PC-9 (cell line): ENCODE measurements at regions not wholly inside any gene's neighbourhood (a gene's known extent, or its start where the extent isn't known, plus 50 kb on each side); places are given as distances from the start of the nearest gene placed in this dataset.
"Not testable (repeated sequence)": the region's sequence is repeated elsewhere in the genome, so short reads cannot be mapped to it uniquely, and the experiment has no call there.

ENCODE experiments used
- BruUV-seq: library from RNA; stranded (reverse); fragments of 400-500 nt; replicated peaks from 2 replicates; lab custom pipeline; 2021; lab: Mats Ljungman, UMichigan
- CTCF ChIA-PET: fragments of 300-600 bp; sonication (Branson Sonifier 250); formaldehyde crosslinking; loops from one replicate; lab custom pipeline; 2022; ENCODE audit warnings: antibody characterized with exemption; lab: Charles Lee
- POLR2A ChIA-PET: fragments of 300-600 bp; sonication (Branson Sonifier 250); formaldehyde crosslinking; loops from one replicate; lab custom pipeline; 2022; ENCODE audit warnings: antibody characterized with exemption; ENCODE audit not compliant: unreplicated experiment; lab: Charles Lee
- DNase-seq, 2 experiments: peaks; one replicate each; pipeline versions ENCODE4 v3.0.0 to v3.0.0-alpha.2; 2015 to 2022; ENCODE audit warnings: mixed read lengths in 1 of 2
- H2AFZ ChIP-seq: fragments of 200-600 bp; sonication (generic); 2 replicates; pipeline ENCODE4 v1.8.1; 2017; ENCODE audit warnings: antibody characterized with exemption
- H3F3A ChIP-seq: fragments of 200-600 bp; sonication (generic); 2 replicates; pipeline ENCODE4 v1.8.1; 2017; ENCODE audit warnings: antibody characterized with exemption, mild to moderate bottlenecking, low read depth; ENCODE audit not compliant: insufficient read depth
- H3K27ac ChIP-seq: fragments of 200-600 bp; sonication (generic); 2 replicates; pipeline ENCODE4 v1.6.1; 2016; ENCODE audit warnings: mixed run types
- H3K27me3 ChIP-seq: fragments of 200-600 bp; sonication (generic); 2 replicates; pipeline ENCODE4 v1.6.1; 2016; ENCODE audit warnings: low read depth, mixed run types; ENCODE audit not compliant: insufficient read depth
- H3K36me3 ChIP-seq: fragments of 200-600 bp; sonication (generic); 2 replicates; pipeline ENCODE4 v1.6.1; 2016; ENCODE audit warnings: low read depth, mixed run types
- H3K4me1 ChIP-seq: fragments of 200-600 bp; sonication (generic); replicated peaks from 2 replicates; pipeline ENCODE4 v1.6.1; 2016; ENCODE audit warnings: mixed run types; ENCODE audit not compliant: insufficient read depth
- H3K4me2 ChIP-seq: fragments of 200-600 bp; sonication (generic); 2 replicates; pipeline ENCODE4 v1.6.1; 2017; ENCODE audit warnings: mixed run types
- H3K4me3 ChIP-seq: fragments of 200-600 bp; sonication (generic); 2 replicates; pipeline ENCODE4 v1.6.1; 2016; ENCODE audit warnings: mixed run types
- H3K79me2 ChIP-seq: fragments of 200-600 bp; sonication (generic); 2 replicates; pipeline ENCODE4 v1.6.1; 2017; ENCODE audit warnings: low read depth, mixed run types
- H3K9me2 ChIP-seq: fragments of 200-600 bp; sonication (generic); 2 replicates; pipeline ENCODE4 v1.8.1; 2017; ENCODE audit warnings: mild to moderate bottlenecking; ENCODE audit not compliant: insufficient read depth
- H3K9me3 ChIP-seq: fragments of 200-600 bp; sonication (generic); 2 replicates; pipeline ENCODE4 v1.8.1; 2016; ENCODE audit warnings: low read depth; ENCODE audit not compliant: insufficient read depth
- H4K20me1 ChIP-seq: fragments of 200-600 bp; sonication (generic); 2 replicates; pipeline ENCODE4 v1.8.1; 2017; ENCODE audit not compliant: insufficient read depth
- intact Hi-C: fragments of 100-400 bp; cut with micrococcal nuclease; formaldehyde crosslinking; loops from one replicate; pipeline ENCODE4 v1.10.0; 2022; ENCODE audit not compliant: unreplicated experiment
- TF ChIP-seq, protein P1 (sequence below): fragments of 200-600 bp; sonication (generic); conservative IDR thresholded peaks from 2 replicates; pipeline ENCODE4 v1.6.1; 2017; ENCODE audit warnings: mixed run types, antibody characterized with exemption, mild to moderate bottlenecking, moderate library complexity

DNA sequence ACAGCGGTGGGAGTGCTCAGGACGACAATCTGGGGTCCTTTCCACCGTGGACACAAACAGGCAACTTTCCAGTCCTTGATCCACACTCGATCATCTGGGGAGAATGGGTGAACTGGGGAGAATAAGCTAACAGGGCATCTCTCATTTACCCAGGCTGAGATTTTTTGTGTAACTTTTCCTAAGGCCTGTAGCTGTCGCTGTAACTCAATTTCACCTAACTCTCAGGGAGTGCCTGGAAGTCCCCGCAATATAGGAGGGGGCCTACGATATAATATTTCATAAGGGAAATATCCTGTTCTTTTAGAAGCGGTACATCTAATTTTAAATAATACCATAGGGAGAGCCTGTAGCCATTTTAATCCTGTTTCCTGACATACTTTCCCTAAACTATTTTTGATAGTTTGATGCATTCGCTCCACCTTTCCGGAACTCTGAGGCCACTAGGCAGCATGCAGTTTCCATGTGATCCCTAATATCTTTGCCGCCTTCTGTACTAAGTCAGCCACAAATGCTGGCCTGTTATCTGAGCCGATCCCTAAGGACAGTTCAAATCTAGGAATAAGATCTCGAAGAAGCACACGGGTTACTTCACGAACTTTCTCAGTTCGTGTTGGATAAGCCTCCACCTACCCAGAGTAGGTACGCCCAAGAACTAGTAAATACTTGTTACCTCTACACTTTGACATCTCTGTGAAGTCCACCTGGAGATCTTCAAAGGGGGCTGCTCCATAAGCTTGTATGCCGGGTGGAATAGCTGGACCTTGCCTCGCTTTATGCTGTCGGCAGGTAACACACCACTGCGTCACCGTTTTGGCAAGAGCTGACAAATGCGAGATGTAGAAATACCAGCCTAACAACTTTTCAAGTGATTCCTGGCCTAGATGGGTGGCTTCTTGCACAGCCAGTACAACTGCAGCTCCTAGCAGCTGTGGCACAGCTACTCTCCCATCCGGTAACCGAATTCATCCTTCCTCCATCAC is 155.7 kb downstream of the UNC93B1 start:
- BruUV-seq, H3K9me3 ChIP-seq, H3K4me1 ChIP-seq, H2AFZ ChIP-seq, H3K79me2 ChIP-seq, H3K36me3 ChIP-seq, H3K9me2 ChIP-seq, H4K20me1 ChIP-seq, H3F3A ChIP-seq, H3K27ac ChIP-seq, POLR2A ChIA-PET: not testable (repeated sequence)
- TF ChIP-seq, protein P1, sequence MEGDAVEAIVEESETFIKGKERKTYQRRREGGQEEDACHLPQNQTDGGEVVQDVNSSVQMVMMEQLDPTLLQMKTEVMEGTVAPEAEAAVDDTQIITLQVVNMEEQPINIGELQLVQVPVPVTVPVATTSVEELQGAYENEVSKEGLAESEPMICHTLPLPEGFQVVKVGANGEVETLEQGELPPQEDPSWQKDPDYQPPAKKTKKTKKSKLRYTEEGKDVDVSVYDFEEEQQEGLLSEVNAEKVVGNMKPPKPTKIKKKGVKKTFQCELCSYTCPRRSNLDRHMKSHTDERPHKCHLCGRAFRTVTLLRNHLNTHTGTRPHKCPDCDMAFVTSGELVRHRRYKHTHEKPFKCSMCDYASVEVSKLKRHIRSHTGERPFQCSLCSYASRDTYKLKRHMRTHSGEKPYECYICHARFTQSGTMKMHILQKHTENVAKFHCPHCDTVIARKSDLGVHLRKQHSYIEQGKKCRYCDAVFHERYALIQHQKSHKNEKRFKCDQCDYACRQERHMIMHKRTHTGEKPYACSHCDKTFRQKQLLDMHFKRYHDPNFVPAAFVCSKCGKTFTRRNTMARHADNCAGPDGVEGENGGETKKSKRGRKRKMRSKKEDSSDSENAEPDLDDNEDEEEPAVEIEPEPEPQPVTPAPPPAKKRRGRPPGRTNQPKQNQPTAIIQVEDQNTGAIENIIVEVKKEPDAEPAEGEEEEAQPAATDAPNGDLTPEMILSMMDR: peak; percentile 57
- Histone ChIP-seq H3K27me3 (peaks cover 12% of the 10 kb centered on the region), H3K4me2 (peak overlapping the region; percentile 71), H3K4me3 (peak overlapping the region; percentile 28; the same call in 1 of the 2 replicates)
- DNase-seq: peak; percentile 57 to 68
- intact Hi-C loops: loop anchor here (10.0 kb wide), 1 partner anchor 167 kb away; the partner anchor contains the start of gene ALDH3B1
- CTCF ChIA-PET: interaction anchor here (0.6 to 0.9 kb wide), 4 partner anchors 24 to 145 kb away, joined by 3 to 6 read pairs (median 4); no protein-coding TSS in a partner anchor

DNA sequence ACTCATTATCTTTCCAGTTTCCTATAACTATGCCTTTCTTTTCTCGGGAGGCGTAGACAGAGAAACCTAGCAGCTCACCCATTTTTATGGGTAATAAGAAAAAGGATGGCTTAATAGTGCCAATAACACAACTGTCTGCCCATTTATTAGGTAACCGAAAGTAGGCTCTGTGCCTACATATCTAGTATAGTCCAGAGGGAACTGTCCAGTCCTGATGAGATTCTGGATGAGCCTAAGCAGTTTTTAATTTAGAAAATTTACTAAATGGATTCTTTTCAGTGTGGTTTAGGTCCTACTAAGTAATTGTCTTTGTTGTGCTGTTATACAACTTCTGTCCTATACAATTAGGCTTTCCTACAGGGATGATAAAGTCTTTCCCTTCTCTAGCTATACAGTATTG is 157.6 kb downstream of the UNC93B1 start:
- H3K9me2 ChIP-seq, H3K9me3 ChIP-seq, H3K36me3 ChIP-seq, H3K4me2 ChIP-seq, H3K27me3 ChIP-seq, H4K20me1 ChIP-seq, H3F3A ChIP-seq, H3K79me2 ChIP-seq, H2AFZ ChIP-seq, H3K27ac ChIP-seq, H3K4me1 ChIP-seq, BruUV-seq, DNase-seq, CTCF ChIA-PET, POLR2A ChIA-PET, H3K4me3 ChIP-seq: not testable (repeated sequence)
- intact Hi-C loops: loop anchor here (10.0 kb wide), 1 partner anchor 168 kb away; the partner anchor contains the start of gene ALDH3B1

DNA sequence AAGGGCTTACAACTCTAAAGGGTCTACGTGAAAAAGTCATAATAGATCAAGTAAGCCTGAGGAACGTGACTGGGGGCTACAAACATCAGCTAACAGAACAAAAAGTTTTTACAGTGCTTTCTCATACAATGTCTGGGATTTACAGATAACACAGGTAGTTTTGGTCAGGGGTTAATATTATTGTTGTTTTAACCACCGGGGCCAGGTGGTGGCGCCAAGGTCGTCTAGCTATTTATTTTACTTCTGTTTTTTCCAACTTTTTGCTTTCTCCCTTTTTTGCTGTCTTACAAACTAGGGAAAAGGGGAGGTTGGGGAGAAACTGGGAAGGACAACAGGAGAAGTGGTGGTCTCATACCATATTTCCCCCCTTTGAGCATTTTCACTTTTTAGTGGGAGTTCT is 158.6 kb downstream of the UNC93B1 start:
- H2AFZ ChIP-seq, H3K36me3 ChIP-seq, H3F3A ChIP-seq, H4K20me1 ChIP-seq, CTCF ChIA-PET, H3K9me2 ChIP-seq, BruUV-seq, H3K4me1 ChIP-seq, DNase-seq, H3K79me2 ChIP-seq, POLR2A ChIA-PET, H3K27ac ChIP-seq, H3K4me2 ChIP-seq, H3K27me3 ChIP-seq, H3K4me3 ChIP-seq, H3K9me3 ChIP-seq: not testable (repeated sequence)
- intact Hi-C loops: loop anchor here (10.0 kb wide), 1 partner anchor 170 kb away; the partner anchor contains the start of gene ALDH3B1
- TF ChIP-seq, protein P1: peak; percentile 52; the same call in 1 of the 2 replicates

DNA sequence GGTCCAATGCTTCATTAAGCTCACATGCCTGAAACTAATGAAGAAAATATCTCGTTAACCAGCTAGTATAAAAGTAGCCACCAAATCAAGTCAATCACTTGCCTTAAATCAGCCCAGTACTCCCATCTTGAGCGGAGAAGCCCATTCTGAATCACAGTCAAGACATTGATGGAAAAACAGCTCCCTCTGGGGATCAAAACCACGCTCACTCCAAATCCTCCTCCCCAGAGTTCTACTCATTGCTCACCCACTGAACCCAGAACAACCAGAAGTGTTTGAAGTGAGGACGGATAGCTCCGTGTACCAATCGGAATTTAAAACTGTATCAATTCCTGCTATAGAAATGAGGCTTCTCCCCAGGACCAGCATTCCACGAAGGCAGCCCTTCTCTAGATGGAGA is 163.3 kb downstream of the UNC93B1 start:
- H2AFZ ChIP-seq, H3F3A ChIP-seq, H3K27ac ChIP-seq, H3K36me3 ChIP-seq, H3K4me2 ChIP-seq, DNase-seq, H3K9me3 ChIP-seq, H3K4me3 ChIP-seq, H4K20me1 ChIP-seq, BruUV-seq, H3K9me2 ChIP-seq, H3K79me2 ChIP-seq, CTCF ChIA-PET, H3K4me1 ChIP-seq, H3K27me3 ChIP-seq, POLR2A ChIA-PET: not testable (repeated sequence)
- intact Hi-C loops: loop anchor here (10.0 kb wide), 1 partner anchor 174 kb away; the partner anchor contains the start of gene ALDH3B1

DNA sequence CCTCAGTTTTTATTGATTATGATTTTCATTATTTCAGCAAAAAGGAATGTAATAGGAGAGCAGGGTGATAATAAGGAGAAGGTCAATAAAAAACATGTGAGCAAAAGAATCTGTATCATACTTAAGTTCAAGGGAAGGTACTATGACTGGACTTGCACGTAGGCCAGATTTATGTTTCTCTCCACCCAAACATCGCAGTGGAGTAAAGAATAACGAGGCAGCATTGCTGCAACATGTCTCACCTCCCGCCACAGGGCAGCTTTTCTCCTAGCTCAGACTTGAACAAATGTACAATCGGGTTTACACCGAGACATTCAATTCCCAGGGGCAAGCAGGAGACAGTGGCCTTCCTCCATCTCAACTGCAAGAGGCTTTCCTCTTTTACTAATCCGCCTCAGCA is 155.7 kb upstream of the ALDH3B2 start:
- H3K9me3 ChIP-seq, POLR2A ChIA-PET, H2AFZ ChIP-seq, H3K4me2 ChIP-seq, H4K20me1 ChIP-seq, intact Hi-C loops, H3K36me3 ChIP-seq, H3K4me3 ChIP-seq, BruUV-seq, H3K79me2 ChIP-seq, CTCF ChIA-PET, H3K4me1 ChIP-seq, H3K27ac ChIP-seq, H3F3A ChIP-seq, DNase-seq, H3K9me2 ChIP-seq: not testable (repeated sequence)
- H3K27me3 ChIP-seq: peaks cover 58% of the 10 kb centered on the region

DNA sequence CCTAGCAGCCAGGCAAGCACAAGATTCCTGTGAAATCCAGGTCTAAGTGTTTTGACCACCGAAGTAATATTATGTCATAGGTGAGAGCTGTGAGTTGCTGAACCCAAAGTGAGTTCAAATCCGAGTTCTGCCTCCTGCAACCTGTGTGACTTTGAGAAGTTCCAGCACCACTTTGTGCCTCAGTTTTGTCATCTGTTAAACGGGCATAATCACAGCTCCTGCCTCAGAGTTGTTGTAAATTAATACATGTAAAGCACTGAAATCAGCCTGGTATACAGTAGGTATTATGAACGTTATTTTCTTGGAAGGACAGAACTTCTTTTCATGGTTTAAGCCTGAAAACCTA is 152.5 kb upstream of the ALDH3B2 start:
- POLR2A ChIA-PET, CTCF ChIA-PET, DNase-seq: not testable (repeated sequence)

More for the DNA sequence above, 152.5 kb upstream of the ALDH3B2 start:
- H3K36me3 ChIP-seq, BruUV-seq, H3K4me1 ChIP-seq, H3K9me3 ChIP-seq, intact Hi-C loops, H2AFZ ChIP-seq, H3K9me2 ChIP-seq, H3K4me3 ChIP-seq, H4K20me1 ChIP-seq, H3K27ac ChIP-seq, H3K79me2 ChIP-seq, H3F3A ChIP-seq: not testable (repeated sequence)
- peaks cover 79% of the 10 kb centered on the region for H3K27me3 ChIP-seq
- peak overlapping the region; percentile 40; the same call in 1 of the 2 replicates for H3K4me2 ChIP-seq
